ENCODE measurements at regions not wholly inside any gene's neighbourhood (a gene's known extent, or its start where the extent isn't known, plus 50 kb on each side); places are given as distances from the start of the nearest gene placed in this dataset.

DNA sequence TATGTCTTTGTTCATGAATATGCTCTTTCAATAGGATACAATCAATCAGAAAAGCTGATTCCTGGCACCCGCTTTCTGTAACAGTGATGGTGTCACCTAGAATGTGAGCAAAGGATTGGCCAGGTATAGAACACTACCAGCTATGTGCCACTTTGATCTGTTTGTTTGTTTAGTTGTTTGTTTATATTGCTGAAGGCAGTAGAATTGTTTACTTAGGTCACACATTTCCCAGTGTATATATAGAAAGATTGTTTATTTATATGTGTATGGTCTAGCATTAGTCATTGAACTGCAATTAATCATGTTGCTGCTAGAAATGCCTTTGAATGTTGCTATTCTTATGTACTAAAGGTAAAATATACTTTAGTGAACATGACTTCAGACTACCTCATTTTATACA, 1678.6 kb upstream of the CELF4 start:
- no peak for TF ChIP-seq CTCF (IDR thresholded peaks at IDR 0.05; ENCODE audit: low read length)
- no peak for TF ChIP-seq EZH2 (IDR thresholded peaks at IDR 0.05; ENCODE audit: borderline replicate concordance, low read length)
